Astrocyte (in vitro differentiated cells and primary cell): ENCODE measurements at regions not wholly inside any gene's neighbourhood (a gene's known extent, or its start where the extent isn't known, plus 50 kb on each side); places are given as distances from the start of the nearest gene placed in this dataset.
"Not testable (repeated sequence)": the region's sequence is repeated elsewhere in the genome, so short reads cannot be mapped to it uniquely, and the experiment has no call there.

Experiments used
- EZH2 ChIP-seq: IDR thresholded peaks from 2 replicates; pipeline ENCODE4 v1.6.1; 2012; ENCODE audit warnings: mild to moderate bottlenecking, low read length, inconsistent platforms; ENCODE audit not compliant: insufficient read depth
- TF ChIP-seq, protein P1 (sequence below): IDR thresholded peaks from 2 replicates; pipeline ENCODE4 v1.5.1; 2011; ENCODE audit warnings: low read depth, mild to moderate bottlenecking, inconsistent platforms, low read length, moderate library complexity; ENCODE audit not compliant: insufficient read depth

DNA sequence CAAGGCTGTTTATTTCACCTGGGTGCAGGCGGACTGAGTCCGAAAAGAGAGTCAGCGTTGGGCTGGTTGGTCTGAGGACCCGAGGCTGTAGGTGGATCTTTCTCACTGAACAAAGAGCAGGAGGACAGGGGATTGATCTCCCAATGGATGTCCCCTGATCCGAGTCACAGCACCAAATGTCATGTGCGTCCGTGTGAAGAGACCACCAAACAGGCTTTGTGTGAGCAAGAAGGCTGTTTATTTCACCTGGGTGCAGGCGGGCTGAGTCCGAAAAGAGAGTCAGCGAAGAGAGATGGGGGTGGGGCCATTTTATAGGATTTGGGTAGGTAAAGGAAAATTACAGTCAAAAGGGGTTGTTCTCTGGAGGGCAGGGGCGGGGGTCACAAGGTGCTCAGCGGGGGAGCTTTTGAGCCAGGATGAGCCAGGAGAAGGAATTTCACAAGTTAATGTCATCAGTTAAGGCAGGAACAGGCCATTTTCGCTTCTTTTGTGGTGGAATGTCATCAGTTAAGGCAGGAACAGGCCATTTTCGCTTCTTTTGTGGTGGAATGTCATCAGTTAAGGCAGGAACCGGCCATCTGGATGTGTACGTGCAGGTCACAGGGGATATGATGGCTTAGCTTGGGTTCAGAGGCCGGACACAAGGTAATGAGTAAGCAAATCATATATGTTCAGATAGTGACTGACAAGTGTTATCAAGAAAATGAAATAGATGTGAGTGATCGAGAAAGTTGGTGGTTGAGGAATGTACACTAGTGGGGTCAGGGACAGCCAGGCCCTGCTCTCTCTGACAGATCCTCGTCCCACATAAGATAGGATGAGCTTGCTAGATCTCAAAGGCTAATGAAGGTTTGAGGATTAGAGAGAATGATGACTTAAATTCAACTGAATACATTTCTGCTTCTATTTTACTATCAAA, 760.0 kb downstream of the KCNT2 start:
- TF ChIP-seq, protein P1, sequence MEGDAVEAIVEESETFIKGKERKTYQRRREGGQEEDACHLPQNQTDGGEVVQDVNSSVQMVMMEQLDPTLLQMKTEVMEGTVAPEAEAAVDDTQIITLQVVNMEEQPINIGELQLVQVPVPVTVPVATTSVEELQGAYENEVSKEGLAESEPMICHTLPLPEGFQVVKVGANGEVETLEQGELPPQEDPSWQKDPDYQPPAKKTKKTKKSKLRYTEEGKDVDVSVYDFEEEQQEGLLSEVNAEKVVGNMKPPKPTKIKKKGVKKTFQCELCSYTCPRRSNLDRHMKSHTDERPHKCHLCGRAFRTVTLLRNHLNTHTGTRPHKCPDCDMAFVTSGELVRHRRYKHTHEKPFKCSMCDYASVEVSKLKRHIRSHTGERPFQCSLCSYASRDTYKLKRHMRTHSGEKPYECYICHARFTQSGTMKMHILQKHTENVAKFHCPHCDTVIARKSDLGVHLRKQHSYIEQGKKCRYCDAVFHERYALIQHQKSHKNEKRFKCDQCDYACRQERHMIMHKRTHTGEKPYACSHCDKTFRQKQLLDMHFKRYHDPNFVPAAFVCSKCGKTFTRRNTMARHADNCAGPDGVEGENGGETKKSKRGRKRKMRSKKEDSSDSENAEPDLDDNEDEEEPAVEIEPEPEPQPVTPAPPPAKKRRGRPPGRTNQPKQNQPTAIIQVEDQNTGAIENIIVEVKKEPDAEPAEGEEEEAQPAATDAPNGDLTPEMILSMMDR, result not testable (repeated sequence)
- TF ChIP-seq EZH2, result not testable (repeated sequence)
